GM18520 (cell line): ENCODE measurements at regions not wholly inside any gene's neighbourhood (a gene's known extent, or its start where the extent isn't known, plus 50 kb on each side); places are given as distances from the start of the nearest gene placed in this dataset.
"Not testable (repeated sequence)": the region's sequence is repeated elsewhere in the genome, so short reads cannot be mapped to it uniquely, and the experiment has no call there.

Experiments
- ATAC-seq: cut with Tn5 transposase; IDR thresholded peaks from one replicate; pipeline ENCODE4 v1.9.1; 2021; ENCODE audit not compliant: unreplicated experiment

DNA sequence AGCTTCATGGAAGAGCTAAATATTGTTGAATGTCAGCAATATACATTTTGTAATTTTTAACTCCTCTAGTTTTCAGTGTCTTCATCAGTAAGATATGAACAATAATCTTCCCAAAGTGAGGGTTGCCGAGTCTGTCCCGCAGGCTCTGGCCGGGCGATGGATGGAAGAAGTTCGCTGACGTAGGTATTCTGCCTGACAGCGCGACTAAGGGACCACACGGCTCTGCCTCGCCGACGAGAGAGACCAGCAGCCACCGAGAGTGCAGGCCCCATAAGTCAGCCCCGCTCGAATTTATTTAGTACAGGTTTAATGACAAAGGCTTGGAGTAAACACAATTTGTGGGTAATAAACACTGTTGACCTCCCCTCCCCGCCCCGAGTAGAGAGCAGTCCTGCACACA lies 427.4 kb upstream of the NECTIN3 start:
- no peak for ATAC-seq

DNA sequence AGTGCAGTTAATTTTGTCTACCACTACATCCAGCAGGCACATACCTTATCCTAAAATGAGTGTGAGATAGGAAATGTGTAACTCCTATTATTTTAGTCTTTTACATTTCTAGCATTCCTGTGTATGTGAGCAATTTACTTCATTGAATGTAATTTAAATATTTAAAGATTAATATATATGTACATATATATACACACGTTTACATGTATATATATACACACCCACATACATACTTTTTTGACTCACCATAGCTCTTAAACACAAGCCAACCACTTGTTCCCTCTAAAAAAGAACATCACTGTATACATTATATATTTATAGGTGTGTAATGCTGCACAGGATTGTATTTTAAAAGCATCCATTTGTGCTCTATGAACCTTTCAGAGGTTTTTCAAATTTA lies 425.6 kb upstream of the NECTIN3 start:
- no peak for ATAC-seq

DNA sequence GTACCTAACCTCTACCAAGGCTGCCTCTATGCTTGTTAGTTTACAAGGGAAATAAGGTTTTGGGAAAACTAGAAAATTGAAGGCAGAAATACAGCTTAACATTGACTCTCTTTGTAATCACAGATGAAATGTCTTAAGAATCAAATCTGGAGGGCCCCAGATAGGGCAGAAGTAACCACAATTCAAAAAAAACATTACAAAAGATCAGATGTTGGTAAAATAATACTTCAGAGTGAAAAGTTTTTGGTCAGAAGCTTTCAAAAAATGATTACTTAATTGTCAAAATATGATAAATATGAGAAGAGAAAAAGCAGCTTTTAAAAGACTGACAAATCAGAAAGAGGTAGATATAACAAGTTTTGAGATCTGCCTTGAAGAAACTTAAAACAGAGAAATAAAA lies 425.1 kb upstream of the NECTIN3 start:
- ATAC-seq: no peak

DNA sequence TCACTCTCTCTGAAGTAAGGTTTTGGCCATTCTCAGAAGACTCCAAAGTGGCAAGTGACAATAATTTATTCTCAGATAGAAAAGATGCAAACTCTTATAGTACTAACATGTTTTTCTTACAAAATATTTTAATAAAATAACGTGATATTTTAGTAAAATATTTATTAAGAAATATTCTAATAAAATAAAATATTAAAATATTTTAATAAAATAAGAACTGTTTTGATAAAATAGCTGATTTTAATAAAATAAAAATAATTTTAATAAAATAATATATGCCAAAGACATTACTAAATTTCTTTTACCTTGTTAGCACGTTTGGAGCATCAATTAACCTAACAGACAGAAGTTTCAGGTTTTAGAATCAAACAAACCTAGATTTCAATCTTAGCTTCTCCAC lies 424.0 kb upstream of the NECTIN3 start:
- no peak for ATAC-seq

DNA sequence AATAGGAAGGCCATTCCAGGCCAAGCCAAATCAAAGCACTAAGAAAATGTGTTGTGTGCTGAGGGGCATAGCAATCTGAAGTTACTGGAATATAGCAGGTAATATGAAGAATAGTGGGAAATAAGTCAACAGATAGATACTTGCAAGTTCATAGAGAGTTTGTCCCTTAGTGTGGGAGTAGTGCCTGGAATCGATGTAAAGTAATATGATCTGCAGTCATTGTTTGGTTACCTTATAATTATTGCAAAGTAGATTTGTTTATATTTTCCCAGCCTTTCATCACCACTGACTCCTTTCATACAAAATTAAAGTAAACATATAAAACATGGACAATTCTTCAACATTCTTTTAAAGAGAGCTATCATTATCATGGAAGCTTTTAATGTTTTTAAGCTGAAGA lies 420.9 kb upstream of the NECTIN3 start:
- ATAC-seq: no peak

DNA sequence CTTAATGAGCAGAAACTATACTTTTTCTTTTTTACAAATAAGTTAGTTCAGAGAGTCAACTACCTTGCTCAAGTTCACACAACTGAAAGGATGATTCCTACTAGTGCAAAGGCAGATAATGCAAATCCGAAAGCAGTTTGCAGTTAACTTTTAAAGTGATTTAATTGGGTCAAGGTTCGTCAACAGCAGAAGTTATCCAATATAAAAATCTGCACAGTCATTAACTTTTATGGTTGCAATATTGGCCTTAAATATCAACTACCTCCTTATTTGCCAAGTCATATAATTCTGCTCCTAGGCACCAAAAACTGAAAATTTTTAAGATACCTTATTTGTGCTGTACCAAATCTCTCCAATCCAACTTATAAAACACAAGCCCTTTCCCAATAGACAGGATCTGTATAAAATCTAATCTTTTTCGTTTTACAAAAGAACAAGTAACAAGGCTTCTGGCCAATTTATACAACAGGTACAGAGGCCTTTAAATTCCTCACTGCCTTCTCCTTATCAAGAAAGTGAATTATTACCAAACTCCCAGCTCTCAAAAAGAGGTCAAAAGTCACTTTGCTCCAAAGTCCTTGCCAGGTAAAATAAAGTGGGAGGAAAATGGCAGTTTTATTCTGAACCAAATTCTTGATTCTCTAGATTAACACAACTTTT lies 416.6 kb upstream of the NECTIN3 start:
- ATAC-seq: no peak

DNA sequence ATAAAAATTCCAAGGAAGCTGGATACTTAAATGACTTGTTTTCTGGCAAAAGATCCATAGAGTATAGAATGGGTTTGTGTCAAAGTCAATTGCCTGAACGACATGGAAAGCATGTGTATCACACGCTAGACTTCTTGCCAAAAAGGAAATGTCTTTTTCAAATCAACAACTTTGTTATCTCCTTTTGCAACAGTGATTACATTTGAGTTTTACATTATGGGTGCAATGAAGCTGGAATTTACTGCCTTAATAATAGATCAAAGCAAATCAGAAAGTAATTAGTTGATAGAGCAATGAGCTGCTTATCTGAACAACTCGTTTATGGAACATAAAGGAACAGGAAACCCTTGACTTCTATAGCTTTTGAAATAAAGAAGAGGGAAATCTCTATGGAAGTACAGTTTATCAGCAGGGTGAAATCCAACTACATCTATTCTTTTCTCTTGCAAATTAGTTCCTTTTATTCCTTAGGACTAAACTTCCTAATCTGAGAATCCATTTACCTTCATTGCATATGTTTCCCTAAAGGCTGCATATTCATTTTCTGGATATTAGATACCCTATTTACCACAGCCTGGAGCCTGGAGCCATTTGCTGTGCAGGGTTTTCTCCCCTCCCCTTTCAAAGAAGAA lies 415.1 kb upstream of the NECTIN3 start:
- ATAC-seq: no peak

DNA sequence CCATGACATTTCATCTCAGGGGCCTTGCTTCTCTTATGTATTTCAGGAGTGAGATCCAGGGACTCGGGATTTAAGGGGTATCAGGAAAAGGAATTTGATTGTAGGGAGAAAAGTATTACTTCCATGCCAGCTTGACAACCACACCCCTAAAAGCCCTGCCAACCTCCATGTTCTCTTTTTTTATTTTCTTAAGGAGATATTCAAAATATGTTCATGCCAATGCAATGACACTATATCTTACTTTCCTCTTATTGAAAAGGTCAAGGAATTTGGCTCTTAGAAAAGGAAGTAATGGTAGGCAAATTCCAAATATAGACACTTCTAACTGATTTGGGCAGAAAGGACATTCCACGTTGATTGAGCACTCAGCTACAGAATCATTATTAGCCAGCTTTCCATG lies 407.5 kb upstream of the NECTIN3 start:
- ATAC-seq: no peak

DNA sequence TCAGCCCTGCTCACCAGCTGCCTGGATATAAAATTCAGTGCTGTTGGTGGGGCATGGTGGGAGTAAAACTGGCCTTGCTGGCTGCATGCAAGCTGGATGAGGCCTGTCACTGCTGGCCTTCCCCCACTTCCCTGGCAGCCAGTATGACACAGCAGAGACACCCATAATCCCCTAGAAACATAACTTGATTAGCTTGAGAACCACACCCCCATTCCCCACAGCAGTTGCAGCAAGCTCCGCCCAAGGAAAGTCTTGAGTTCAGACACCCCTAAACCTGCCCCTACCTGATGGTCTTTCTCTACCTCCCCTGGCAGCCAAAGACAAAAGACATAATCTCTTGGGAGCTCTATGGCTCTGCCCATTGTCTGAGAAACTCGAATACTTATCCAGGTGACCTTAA lies 405.1 kb upstream of the NECTIN3 start:
- ATAC-seq: no peak

DNA sequence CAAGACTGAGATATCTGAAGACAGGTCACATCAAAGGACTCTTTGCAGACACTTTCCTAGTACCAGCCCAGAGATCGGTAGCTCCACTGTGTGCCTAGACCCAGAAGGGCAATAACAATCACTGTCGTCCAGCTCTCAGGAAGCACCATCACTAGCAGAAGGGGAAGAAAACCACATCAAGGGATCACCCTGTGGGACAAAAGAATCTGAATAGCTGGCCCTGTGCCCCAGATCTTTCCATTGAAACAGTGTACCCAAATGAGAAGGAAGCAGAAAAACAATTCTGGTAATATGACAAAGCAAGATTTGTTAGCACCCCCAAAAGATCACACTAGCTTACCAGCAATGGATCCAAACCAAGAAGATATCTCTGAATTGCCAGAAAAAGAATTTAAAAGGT lies 404.4 kb upstream of the NECTIN3 start:
- no peak for ATAC-seq

DNA sequence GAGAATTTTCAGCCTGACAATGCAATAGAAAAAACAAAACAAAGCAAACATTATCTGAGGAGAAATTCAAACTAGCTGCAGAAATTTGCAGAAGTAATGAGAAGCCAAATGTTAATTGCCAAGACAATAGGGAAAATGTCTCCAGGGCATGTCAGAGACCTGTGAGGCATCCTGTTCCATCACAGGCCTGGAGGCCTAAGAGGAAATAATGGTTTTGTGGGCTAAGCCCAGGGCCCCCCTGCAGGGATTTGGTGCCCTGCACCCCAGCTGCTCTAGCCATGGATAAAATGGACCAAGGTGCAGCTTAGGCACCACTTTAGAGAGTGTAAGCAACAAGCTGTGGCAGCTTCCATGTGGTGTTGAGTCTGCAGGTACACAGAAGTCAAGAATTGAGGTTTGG lies 401.2 kb upstream of the NECTIN3 start:
- no peak for ATAC-seq

DNA sequence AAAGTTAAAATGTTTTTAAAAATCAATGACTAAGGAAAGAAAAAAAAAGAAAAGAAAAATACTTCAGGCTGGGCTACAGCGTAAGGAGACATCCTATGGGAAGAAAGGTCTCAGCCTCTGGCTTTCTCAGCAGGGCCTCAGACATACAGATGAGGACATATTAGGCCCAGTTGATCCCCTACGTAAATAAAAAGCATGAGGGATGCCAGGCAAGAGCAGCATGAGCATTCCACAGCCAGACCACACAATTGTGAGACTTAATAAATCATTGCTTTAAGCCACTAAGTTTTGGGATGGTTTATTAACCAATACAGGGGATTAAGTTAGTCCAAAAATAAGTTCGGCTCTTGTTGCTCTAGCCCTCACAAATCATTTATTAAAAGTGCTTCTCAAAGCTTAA lies 394.1 kb upstream of the NECTIN3 start:
- no peak for ATAC-seq

DNA sequence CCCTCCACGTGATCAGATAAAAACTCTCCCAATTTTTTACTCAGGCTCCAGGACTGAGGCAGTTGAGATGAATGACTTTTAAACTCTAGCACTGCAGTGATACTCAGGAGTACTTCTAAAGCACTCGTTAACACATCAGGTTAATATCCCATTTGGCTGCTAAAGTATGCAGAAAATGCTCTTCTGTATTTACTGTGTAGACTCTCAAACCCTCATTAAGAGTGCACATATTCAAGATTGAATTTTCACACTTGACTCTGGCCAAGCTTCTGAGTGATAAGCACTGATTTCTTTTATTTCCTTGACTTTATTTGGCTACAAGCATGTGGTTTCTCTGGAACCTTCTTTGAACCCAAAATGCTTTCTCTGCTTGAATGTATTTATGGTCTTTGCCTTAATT lies 392.3 kb upstream of the NECTIN3 start:
- ATAC-seq: no peak

DNA sequence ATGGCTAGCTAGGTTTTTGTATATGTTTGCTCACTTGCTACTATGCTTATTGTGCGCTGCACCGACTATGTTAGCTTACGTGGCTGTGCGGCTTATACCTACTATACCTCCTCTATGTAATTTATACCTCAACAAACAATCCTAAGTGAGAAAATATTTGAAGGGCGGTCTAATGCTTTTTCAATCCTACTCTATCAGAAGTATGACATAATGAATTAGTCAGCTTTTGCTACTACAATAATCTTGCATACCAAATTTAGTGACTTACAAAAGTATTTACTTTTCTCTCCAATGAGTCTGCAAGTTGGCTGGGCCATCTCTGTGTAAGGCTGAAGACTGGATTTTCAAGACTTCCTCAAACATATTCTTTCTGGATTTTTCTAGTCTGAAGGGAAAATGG lies 391.2 kb upstream of the NECTIN3 start:
- ATAC-seq: no peak

DNA sequence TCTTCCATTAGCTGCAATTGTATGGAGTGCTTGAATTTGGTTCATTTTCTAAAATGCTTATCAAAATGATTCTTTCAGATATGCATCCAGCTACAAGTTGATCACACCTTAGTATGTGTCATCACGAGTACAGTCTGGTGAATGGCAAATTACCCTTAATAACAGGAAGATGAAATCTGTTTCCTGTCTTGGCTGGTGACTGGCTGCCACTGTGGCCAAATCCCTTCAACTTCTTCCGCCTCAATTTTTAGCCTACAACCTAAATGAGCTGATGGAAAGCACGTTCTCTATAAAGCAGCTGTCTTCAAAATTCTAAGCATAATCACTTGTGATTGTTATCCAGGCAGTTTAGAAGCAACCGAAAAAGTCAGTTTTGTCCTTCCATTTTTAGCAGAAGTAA lies 387.1 kb upstream of the NECTIN3 start:
- ATAC-seq: no peak

DNA sequence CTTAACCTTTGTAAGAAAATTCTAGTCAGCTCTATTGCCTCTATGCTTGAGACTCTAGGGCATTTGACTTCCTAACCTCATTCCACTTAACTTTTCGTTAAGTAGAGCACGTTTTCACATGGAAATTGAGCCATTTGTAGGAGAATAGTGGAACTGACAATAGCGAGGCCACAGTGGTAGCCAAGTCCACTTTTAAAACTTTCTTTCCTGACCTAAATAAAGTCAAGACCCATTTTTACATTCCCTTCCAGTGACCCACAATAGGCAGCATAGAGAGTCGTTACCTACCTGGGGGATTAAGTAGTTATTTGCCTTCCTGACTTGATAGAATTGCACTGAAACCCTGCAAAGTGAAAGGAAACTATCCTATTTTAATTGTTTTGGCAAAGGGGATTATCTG lies 386.0 kb upstream of the NECTIN3 start:
- no peak for ATAC-seq

DNA sequence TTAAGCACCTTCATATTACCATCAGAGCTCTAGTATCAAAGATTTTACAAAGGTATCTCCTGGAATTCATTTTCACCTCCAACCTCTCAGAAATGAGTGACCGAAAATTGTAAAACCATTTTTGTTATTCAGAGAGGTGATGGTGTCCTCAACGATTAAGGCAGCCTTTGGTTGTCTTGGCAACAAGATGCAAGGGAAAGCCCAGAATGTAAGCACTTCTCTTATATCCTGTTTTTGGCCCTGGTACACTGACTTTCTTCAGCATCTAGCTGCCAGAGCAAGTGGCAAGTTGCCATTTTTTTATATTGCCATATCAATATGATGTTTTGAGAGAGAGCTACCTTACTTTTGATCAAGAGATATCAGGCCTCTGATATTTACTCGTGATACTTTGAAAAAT lies 384.9 kb upstream of the NECTIN3 start:
- ATAC-seq: no peak

DNA sequence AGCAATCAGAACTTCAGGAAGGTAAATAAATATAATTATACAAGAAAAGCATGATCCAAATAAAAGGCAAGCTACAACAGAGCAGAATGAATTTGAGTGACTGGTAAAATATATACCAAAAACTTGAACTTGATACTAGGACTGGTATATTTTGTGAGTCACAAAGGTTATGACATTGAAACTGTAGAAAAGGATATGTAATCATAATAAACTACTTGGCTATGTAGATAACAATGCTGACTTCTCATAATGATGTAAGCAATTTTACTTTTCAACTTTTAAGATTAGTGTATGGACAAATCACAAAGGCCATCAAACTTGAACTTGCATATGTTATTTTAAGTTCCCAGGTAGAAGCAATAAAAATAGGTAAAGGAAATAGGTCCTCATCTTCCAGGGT lies 384.5 kb upstream of the NECTIN3 start:
- no peak for ATAC-seq

DNA sequence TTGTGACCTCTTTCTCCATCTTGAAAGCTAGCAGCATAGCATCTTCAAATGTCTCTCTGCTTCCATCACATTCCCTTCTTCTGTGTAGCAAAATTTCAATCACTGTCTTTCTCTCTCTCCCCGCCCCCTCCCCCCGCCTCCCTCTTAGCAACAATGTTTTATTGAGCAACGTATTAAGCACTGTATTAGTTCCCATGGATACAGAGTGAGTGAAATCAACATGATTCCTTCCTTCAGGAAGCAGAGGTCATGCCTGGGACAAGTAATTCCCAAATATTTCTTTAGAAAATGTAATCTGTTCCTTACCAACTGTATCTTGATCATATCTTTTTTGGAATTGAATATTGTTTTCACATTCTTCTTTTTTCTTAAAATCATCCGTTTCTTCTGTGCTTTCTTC lies 373.7 kb upstream of the NECTIN3 start:
- no peak for ATAC-seq

DNA sequence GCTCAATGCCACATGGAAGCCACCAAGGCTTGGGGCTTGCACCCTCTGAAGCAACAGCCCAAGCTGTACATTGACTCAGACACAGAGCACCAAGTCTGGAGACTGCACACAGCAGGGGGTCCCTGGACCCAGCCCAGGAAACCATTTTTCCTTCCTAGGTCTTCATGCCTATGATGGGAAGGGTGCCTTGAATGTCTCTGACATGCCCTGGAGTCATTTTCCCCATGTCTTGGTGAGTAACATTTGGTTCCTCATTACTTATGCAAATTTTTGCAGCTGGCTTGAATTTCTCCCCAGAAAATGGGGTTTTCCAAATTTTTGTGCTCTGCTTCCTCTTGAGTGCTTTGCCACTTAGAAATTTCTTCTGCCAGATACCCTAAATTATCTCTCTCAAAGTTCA lies 367.3 kb upstream of the NECTIN3 start:
- not testable (repeated sequence) for ATAC-seq

DNA sequence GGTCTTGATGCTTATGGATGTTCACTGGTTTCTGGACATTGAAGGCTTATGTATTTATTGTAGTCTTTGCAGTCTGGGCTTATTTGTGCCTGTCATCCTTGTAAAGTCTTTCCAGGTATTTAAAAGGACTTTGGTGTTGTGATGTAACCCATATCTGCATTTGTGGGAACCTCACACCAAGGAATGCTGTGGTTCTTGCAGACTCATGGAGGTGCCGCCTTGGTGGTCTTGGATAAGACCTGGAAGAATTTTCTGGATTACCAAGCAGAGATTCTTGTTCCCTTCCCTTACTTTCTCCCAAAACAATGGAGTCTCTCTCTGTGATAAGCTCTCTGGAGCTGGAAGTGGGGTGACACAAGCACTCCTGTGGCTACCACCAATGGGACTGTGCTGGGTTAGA lies 363.5 kb upstream of the NECTIN3 start:
- no peak for ATAC-seq

DNA sequence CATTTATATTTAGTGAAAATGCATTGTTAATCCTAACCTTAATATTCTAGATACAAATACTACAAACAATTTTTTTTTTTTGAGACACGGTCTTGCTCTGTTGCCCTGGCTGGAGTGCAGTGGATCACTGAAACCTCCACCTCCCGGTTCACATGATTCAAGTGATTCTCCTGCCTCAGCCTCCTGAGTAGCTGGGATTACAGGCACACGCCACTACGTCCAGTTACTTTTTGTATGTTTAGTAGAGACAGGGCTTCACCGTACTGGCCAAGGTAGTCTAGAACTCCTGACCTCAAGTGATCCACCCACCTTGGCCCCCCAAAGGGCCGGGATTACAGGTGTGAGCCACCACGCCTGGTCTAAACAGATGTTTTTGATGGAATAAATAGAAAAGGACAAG lies 361.5 kb upstream of the NECTIN3 start:
- ATAC-seq: no peak

DNA sequence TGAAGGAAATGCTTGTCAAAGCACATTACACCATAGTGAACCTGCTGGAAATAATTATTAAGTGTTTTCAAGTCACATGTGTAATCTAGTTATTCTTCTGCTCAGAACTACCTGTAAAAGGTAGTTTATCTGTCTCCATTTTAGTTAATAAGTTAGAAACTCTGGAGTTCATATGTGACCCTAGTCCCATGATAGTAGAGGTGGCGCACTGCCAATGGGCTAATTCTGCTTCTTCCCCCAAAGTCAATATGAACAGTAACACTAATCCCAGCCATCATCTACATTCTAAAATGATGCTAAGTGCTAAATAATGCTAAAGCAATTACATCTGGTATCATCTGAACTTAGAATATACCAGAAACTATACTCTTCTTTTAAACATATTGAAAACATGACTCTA lies 361.0 kb upstream of the NECTIN3 start:
- no peak for ATAC-seq
